ENCODE measurements at regions not wholly inside any gene's neighbourhood (a gene's known extent, or its start where the extent isn't known, plus 50 kb on each side); places are given as distances from the start of the nearest gene placed in this dataset.

- TF ChIP-seq CTCF (IDR thresholded peaks at IDR 0.05 in 2 of 3, conservative IDR thresholded peaks at IDR 0.05 in 1 of 3; ENCODE audit: insufficient read depth in 2 of 3, low read depth in 1 of 3, low read length in 3 of 3) (no peak), POLR2A (conservative IDR thresholded peaks at IDR 0.05) (no peak), FOXM1 (IDR thresholded peaks at IDR 0.05; ENCODE audit: low read depth) (no peak), FOXM1 (CRISPR knock-in tag; IDR thresholded peaks at IDR 0.05; ENCODE audit: low read depth) (no peak)
Measured at GRCh38 chr10:4154191-4154715, 369.2 kb upstream of the KLF6 start.

Measured in K562 (cell line).